ENCODE measurements at regions not wholly inside any gene's neighbourhood (a gene's known extent, or its start where the extent isn't known, plus 50 kb on each side); places are given as distances from the start of the nearest gene placed in this dataset.
"Not testable (repeated sequence)": the region's sequence is repeated elsewhere in the genome, so short reads cannot be mapped to it uniquely, and the experiment has no call there.

- Histone ChIP-seq H4K8ac (ENCODE audit: low read depth, low read length) (no peak overlapping the region), H3K9ac (ENCODE audit: low read length) (no peak overlapping the region), H3K9me3 (ENCODE audit: insufficient read depth, low read depth, low read length) (no peaks in the 10 kb centered on the region), H3K27ac (ENCODE audit: low read depth, low read length) (no peak overlapping the region), H3K14ac (ENCODE audit: low read length) (no peak overlapping the region), H2AK5ac (ENCODE audit: low read length) (no peak overlapping the region), H3K4me3 (ENCODE audit: low read depth, low read length) (no peak overlapping the region), H2BK5ac (ENCODE audit: low read depth, low read length, poor library complexity) (no peak overlapping the region), H4K91ac (ENCODE audit: low read depth, low read length) (no peak overlapping the region), H2AFZ (ENCODE audit: insufficient read depth, low read length, poor library complexity) (no peak overlapping the region), H3K79me1 (ENCODE audit: low read length) (no peaks in the 10 kb centered on the region), H3K18ac (ENCODE audit: low read length) (no peak overlapping the region), H3K27me3 (ENCODE audit: insufficient read depth, low read length) (no peaks in the 10 kb centered on the region), H3K4me1 (ENCODE audit: control insufficient read depth in 1 of 2, insufficient read depth in 2 of 2, low read length in 2 of 2) (no peaks in the 10 kb centered on the region), H3K4ac (ENCODE audit: low read depth, low read length) (no peak overlapping the region), H3K36me3 (ENCODE audit: control insufficient read depth in 1 of 2, insufficient read depth in 2 of 2, low read length in 2 of 2) (no peaks in the 10 kb centered on the region), H2BK12ac (ENCODE audit: low read length) (no peak overlapping the region), H3K23ac (ENCODE audit: low read length) (no peak overlapping the region), H4K12ac (ENCODE audit: low read depth, low read length) (no peak overlapping the region), H2BK120ac (ENCODE audit: insufficient read depth, low read length, poor library complexity) (no peak overlapping the region), H3K4me2 (ENCODE audit: low read length) (no peak overlapping the region), H3K79me2 (ENCODE audit: control insufficient read depth, insufficient read depth, low read length, poor library complexity) (no peaks in the 10 kb centered on the region)
- DNase-seq = no peak
- 100% methylated on average over 1 of the region's 2 CpGs for WGBS (ENCODE audit: extremely low coverage, insufficient coverage, insufficient read length)
Observed at GRCh38 chr3:118675305-118675704, 359.3 kb downstream of the IGSF11 start.

GRCh38 chr3:118678663-118679062 is 356.0 kb downstream of the IGSF11 start:
- not testable (repeated sequence) for H3K18ac ChIP-seq (ENCODE audit: low read length); H3K9ac ChIP-seq (ENCODE audit: low read length); H2BK12ac ChIP-seq (ENCODE audit: low read length); H3K4me2 ChIP-seq (ENCODE audit: low read length); H4K8ac ChIP-seq (ENCODE audit: low read depth, low read length); H3K14ac ChIP-seq (ENCODE audit: low read length); H3K4ac ChIP-seq (ENCODE audit: low read depth, low read length); H3K4me3 ChIP-seq (ENCODE audit: low read depth, low read length); H2AFZ ChIP-seq (ENCODE audit: insufficient read depth, low read length, poor library complexity); H2BK5ac ChIP-seq (ENCODE audit: low read depth, low read length, poor library complexity); H3K27ac ChIP-seq (ENCODE audit: low read depth, low read length); H3K36me3 ChIP-seq (ENCODE audit: control insufficient read depth in 1 of 2, insufficient read depth in 2 of 2, low read length in 2 of 2); H3K4me1 ChIP-seq (ENCODE audit: control insufficient read depth in 1 of 2, insufficient read depth in 2 of 2, low read length in 2 of 2); H3K79me2 ChIP-seq (ENCODE audit: control insufficient read depth, insufficient read depth, low read length, poor library complexity); H3K79me1 ChIP-seq (ENCODE audit: low read length); H3K23ac ChIP-seq (ENCODE audit: low read length); H3K9me3 ChIP-seq (ENCODE audit: insufficient read depth, low read depth, low read length); H3K27me3 ChIP-seq (ENCODE audit: insufficient read depth, low read length); H2BK120ac ChIP-seq (ENCODE audit: insufficient read depth, low read length, poor library complexity); H4K12ac ChIP-seq (ENCODE audit: low read depth, low read length); DNase-seq; H2AK5ac ChIP-seq (ENCODE audit: low read length); H4K91ac ChIP-seq (ENCODE audit: low read depth, low read length)

- Histone ChIP-seq H3K4me1 (ENCODE audit: control insufficient read depth in 1 of 2, insufficient read depth in 2 of 2, low read length in 2 of 2) (no peaks in the 10 kb centered on the region), H2BK5ac (ENCODE audit: low read depth, low read length, poor library complexity) (no peak overlapping the region), H3K27ac (ENCODE audit: low read depth, low read length) (no peak overlapping the region), H3K36me3 (ENCODE audit: control insufficient read depth in 1 of 2, insufficient read depth in 2 of 2, low read length in 2 of 2) (no peaks in the 10 kb centered on the region), H3K4me3 (ENCODE audit: low read depth, low read length) (no peak overlapping the region), H2BK12ac (ENCODE audit: low read length) (no peak overlapping the region), H2AFZ (ENCODE audit: insufficient read depth, low read length, poor library complexity) (no peak overlapping the region), H3K9ac (ENCODE audit: low read length) (no peak overlapping the region), H3K9me3 (ENCODE audit: insufficient read depth, low read depth, low read length) (peaks cover 1% of the 10 kb centered on the region), H3K79me2 (ENCODE audit: control insufficient read depth, insufficient read depth, low read length, poor library complexity) (no peaks in the 10 kb centered on the region), H4K91ac (ENCODE audit: low read depth, low read length) (no peak overlapping the region), H2BK120ac (ENCODE audit: insufficient read depth, low read length, poor library complexity) (no peak overlapping the region), H4K12ac (ENCODE audit: low read depth, low read length) (no peak overlapping the region), H3K4me2 (ENCODE audit: low read length) (no peak overlapping the region), H3K23ac (ENCODE audit: low read length) (no peak overlapping the region), H2AK5ac (ENCODE audit: low read length) (no peak overlapping the region), H3K4ac (ENCODE audit: low read depth, low read length) (no peak overlapping the region), H3K14ac (ENCODE audit: low read length) (no peak overlapping the region), H3K79me1 (ENCODE audit: low read length) (no peaks in the 10 kb centered on the region), H4K8ac (ENCODE audit: low read depth, low read length) (no peak overlapping the region), H3K18ac (ENCODE audit: low read length) (no peak overlapping the region), H3K27me3 (ENCODE audit: insufficient read depth, low read length) (no peaks in the 10 kb centered on the region)
- DNase-seq = no peak
- WGBS (ENCODE audit: extremely low coverage, insufficient coverage, insufficient read length) = no CpG with 5 or more reads among the region's 2 CpGs
Observed at GRCh38 chr3:118682921-118683320, 351.7 kb downstream of the IGSF11 start.

GRCh38 chr3:118683636-118684035 is 351.0 kb downstream of the IGSF11 start:
- Histone ChIP-seq H3K9me3 (ENCODE audit: insufficient read depth, low read depth, low read length) (peaks cover 1% of the 10 kb centered on the region), H2AFZ (ENCODE audit: insufficient read depth, low read length, poor library complexity) (no peak overlapping the region), H3K14ac (ENCODE audit: low read length) (no peak overlapping the region), H3K4me1 (ENCODE audit: control insufficient read depth in 1 of 2, insufficient read depth in 2 of 2, low read length in 2 of 2) (no peaks in the 10 kb centered on the region), H4K12ac (ENCODE audit: low read depth, low read length) (no peak overlapping the region), H3K79me2 (ENCODE audit: control insufficient read depth, insufficient read depth, low read length, poor library complexity) (no peaks in the 10 kb centered on the region), H4K91ac (ENCODE audit: low read depth, low read length) (no peak overlapping the region), H2BK12ac (ENCODE audit: low read length) (no peak overlapping the region), H2BK5ac (ENCODE audit: low read depth, low read length, poor library complexity) (no peak overlapping the region), H3K4me2 (ENCODE audit: low read length) (no peak overlapping the region), H4K8ac (ENCODE audit: low read depth, low read length) (no peak overlapping the region), H3K27me3 (ENCODE audit: insufficient read depth, low read length) (no peaks in the 10 kb centered on the region), H3K27ac (ENCODE audit: low read depth, low read length) (no peak overlapping the region), H3K4ac (ENCODE audit: low read depth, low read length) (no peak overlapping the region), H3K9ac (ENCODE audit: low read length) (no peak overlapping the region), H3K79me1 (ENCODE audit: low read length) (no peaks in the 10 kb centered on the region), H3K18ac (ENCODE audit: low read length) (no peak overlapping the region), H3K36me3 (ENCODE audit: control insufficient read depth in 1 of 2, insufficient read depth in 2 of 2, low read length in 2 of 2) (no peaks in the 10 kb centered on the region), H2BK120ac (ENCODE audit: insufficient read depth, low read length, poor library complexity) (no peak overlapping the region), H2AK5ac (ENCODE audit: low read length) (no peak overlapping the region), H3K23ac (ENCODE audit: low read length) (no peak overlapping the region), H3K4me3 (ENCODE audit: low read depth, low read length) (no peak overlapping the region)
- DNase-seq = no peak
- WGBS (ENCODE audit: extremely low coverage, insufficient coverage, insufficient read length) = no CpG with 5 or more reads among the region's 6 CpGs

Measured in trophoblast cell (in vitro differentiated cells and primary cell).